ENCODE measurements at regions not wholly inside any gene's neighbourhood (a gene's known extent, or its start where the extent isn't known, plus 50 kb on each side); places are given as distances from the start of the nearest gene placed in this dataset.

- H3K27ac ChIP-seq = no peak overlapping the region
- no peaks in the 10 kb centered on the region for H3K9me3 ChIP-seq
- no peak for DNase-seq
- H3K36me3 ChIP-seq = no peaks in the 10 kb centered on the region
- peaks cover 0 to 5% (median 0%) of the 10 kb centered on the region in 3 donors for H3K4me1 ChIP-seq
- 44 to 61% methylated on average over 13 to 14 of the region's 15 CpGs for WGBS, 2 donors
- H3K4me3 ChIP-seq = no peak overlapping the region
- peaks cover 0 to 68% (median 0%) of the 10 kb centered on the region in 4 donors for H3K27me3 ChIP-seq
- intact Hi-C loops (cut with DNase I) = no loop called here
- TF ChIP-seq POLR2A (IDR thresholded peaks at IDR 0.05) (no peak), CTCF (IDR thresholded peaks at IDR 0.05) (peak in 2 of 6 experiments; percentile 11 to 41)
Measured at GRCh38 chr2:105179469-105180372, 61.8 kb upstream of the GPR45 start.

- no peak for DNase-seq
- Histone ChIP-seq H3K9me3 (no peaks in the 10 kb centered on the region), H3K4me3 (no peak overlapping the region), H3K27me3 (peaks cover 0 to 66% (median 0%) of the 10 kb centered on the region in 4 donors), H3K36me3 (no peaks in the 10 kb centered on the region), H3K4me1 (peaks cover 0 to 5% (median 0%) of the 10 kb centered on the region in 3 donors), H3K27ac (no peak overlapping the region)
- TF ChIP-seq POLR2A (IDR thresholded peaks at IDR 0.05) (no peak), CTCF (IDR thresholded peaks at IDR 0.05) (no peak)
- WGBS, 2 donors = 63 to 79% methylated on average over 7 to 9 of the region's 11 CpGs
- intact Hi-C loops (cut with DNase I) = no loop called here
Measured at GRCh38 chr2:105180491-105180972, 61.0 kb upstream of the GPR45 start.

GRCh38 chr2:105181282-105181681, 60.3 kb upstream of the GPR45 start:
- Histone ChIP-seq H3K27me3 (peaks cover 0 to 59% (median 0%) of the 10 kb centered on the region in 4 donors), H3K36me3 (no peaks in the 10 kb centered on the region), H3K9me3 (no peaks in the 10 kb centered on the region), H3K4me3 (no peak overlapping the region), H3K27ac (no peak overlapping the region), H3K4me1 (peaks cover 0 to 4% (median 0%) of the 10 kb centered on the region in 3 donors)
- no peak for DNase-seq
- WGBS, 2 donors = 47 to 52% methylated on average over 6 of the region's 6 CpGs
- TF ChIP-seq POLR2A (IDR thresholded peaks at IDR 0.05) (no peak), CTCF (IDR thresholded peaks at IDR 0.05) (no peak)
- intact Hi-C loops (cut with DNase I) = no loop called here

GRCh38 chr2:105183555-105184323, 57.8 kb upstream of the GPR45 start:
- H3K27me3 ChIP-seq = peaks cover 0 to 36% (median 0%) of the 10 kb centered on the region in 4 donors
- WGBS, 2 donors = 70 to 77% methylated on average over 10 of the region's 10 CpGs
- H3K4me3 ChIP-seq = no peak overlapping the region
- no peaks in the 10 kb centered on the region for H3K9me3 ChIP-seq
- no peak for TF ChIP-seq POLR2A (IDR thresholded peaks at IDR 0.05)
- TF ChIP-seq CTCF (IDR thresholded peaks at IDR 0.05) = no peak
- no peaks in the 10 kb centered on the region for H3K4me1 ChIP-seq
- no peaks in the 10 kb centered on the region for H3K36me3 ChIP-seq
- DNase-seq = no peak
- intact Hi-C loops (cut with DNase I) = no loop called here
- no peak overlapping the region for H3K27ac ChIP-seq

- peaks cover 0 to 34% (median 0%) of the 10 kb centered on the region in 4 donors for H3K27me3 ChIP-seq
- intact Hi-C loops (cut with DNase I) = no loop called here
- 52 to 63% methylated on average over 6 of the region's 8 CpGs for WGBS, 2 donors
- H3K4me1 ChIP-seq = no peaks in the 10 kb centered on the region
- TF ChIP-seq CTCF (IDR thresholded peaks at IDR 0.05) (no peak), POLR2A (IDR thresholded peaks at IDR 0.05) (no peak)
- H3K9me3 ChIP-seq = no peaks in the 10 kb centered on the region
- no peak overlapping the region for H3K27ac ChIP-seq
- H3K4me3 ChIP-seq = no peak overlapping the region
- no peak for DNase-seq
- H3K36me3 ChIP-seq = no peaks in the 10 kb centered on the region
Measured at GRCh38 chr2:105184420-105184819, 57.1 kb upstream of the GPR45 start.
